DMS153 treated with DMSO at 0.1 percent for 48 hours (cell line): ENCODE measurements at regions not wholly inside any gene's neighbourhood (a gene's known extent, or its start where the extent isn't known, plus 50 kb on each side); places are given as distances from the start of the nearest gene placed in this dataset.

ENCODE experiments used
- DNase-seq: peaks from one replicate; lab custom pipeline; 2025; ENCODE audit not compliant: unreplicated experiment; lab: John Stamatoyannopoulos, UW

GRCh38 chr1:208298593-208299269 lies 54.5 kb upstream of the PLXNA2 start:
- peak; percentile 85 for DNase-seq

GRCh38 chr1:208300084-208300770 lies 56.0 kb upstream of the PLXNA2 start:
- no peak for DNase-seq

- no peak for DNase-seq
Observed at GRCh38 chr1:208302699-208303238, 58.6 kb upstream of the PLXNA2 start.

GRCh38 chr1:208303743-208304712 lies 59.8 kb upstream of the PLXNA2 start:
- no peak for DNase-seq

GRCh38 chr1:208308221-208308620 lies 64.0 kb upstream of the PLXNA2 start:
- DNase-seq, result no peak

- no peak for DNase-seq
Observed at GRCh38 chr1:208309771-208310170, 65.6 kb upstream of the PLXNA2 start.

GRCh38 chr1:208312706-208313105 lies 68.5 kb upstream of the PLXNA2 start:
- no peak for DNase-seq

GRCh38 chr1:208314431-208314830 lies 70.2 kb upstream of the PLXNA2 start:
- no peak for DNase-seq

GRCh38 chr1:208318150-208318734 lies 74.1 kb upstream of the PLXNA2 start:
- no peak for DNase-seq

GRCh38 chr1:208324005-208324404 lies 79.8 kb upstream of the PLXNA2 start:
- DNase-seq, result no peak

- no peak for DNase-seq
Observed at GRCh38 chr1:208326033-208326432, 81.8 kb upstream of the PLXNA2 start.

GRCh38 chr1:208329300-208329699 lies 85.1 kb upstream of the PLXNA2 start:
- DNase-seq, result no peak

GRCh38 chr1:208332036-208332773 lies 88.0 kb upstream of the PLXNA2 start:
- no peak for DNase-seq

GRCh38 chr1:208332774-208333126 lies 88.6 kb upstream of the PLXNA2 start:
- no peak for DNase-seq

- DNase-seq, result no peak
Observed at GRCh38 chr1:208333676-208334075, 89.5 kb upstream of the PLXNA2 start.

GRCh38 chr1:208335371-208336136 lies 91.4 kb upstream of the PLXNA2 start:
- no peak for DNase-seq

GRCh38 chr1:208336137-208336518 lies 91.9 kb upstream of the PLXNA2 start:
- no peak for DNase-seq

- no peak for DNase-seq
Observed at GRCh38 chr1:208339911-208340310, 95.7 kb upstream of the PLXNA2 start.

- DNase-seq, result no peak
Observed at GRCh38 chr1:208343226-208343625, 99.0 kb upstream of the PLXNA2 start.
